Stimulated activated CD4-positive, alpha-beta T cell treated with anti-CD3 and anti-CD28 coated beads, Interleukin-2, amount 100 ng/mL, for 24 hours (primary cell): ENCODE measurements at regions not wholly inside any gene's neighbourhood (a gene's known extent, or its start where the extent isn't known, plus 50 kb on each side); places are given as distances from the start of the nearest gene placed in this dataset.

Experiments used
- DNase-seq, 2 donors: peaks; one replicate each; pipeline ENCODE4 v3.0.0-alpha.2; 2020

DNA sequence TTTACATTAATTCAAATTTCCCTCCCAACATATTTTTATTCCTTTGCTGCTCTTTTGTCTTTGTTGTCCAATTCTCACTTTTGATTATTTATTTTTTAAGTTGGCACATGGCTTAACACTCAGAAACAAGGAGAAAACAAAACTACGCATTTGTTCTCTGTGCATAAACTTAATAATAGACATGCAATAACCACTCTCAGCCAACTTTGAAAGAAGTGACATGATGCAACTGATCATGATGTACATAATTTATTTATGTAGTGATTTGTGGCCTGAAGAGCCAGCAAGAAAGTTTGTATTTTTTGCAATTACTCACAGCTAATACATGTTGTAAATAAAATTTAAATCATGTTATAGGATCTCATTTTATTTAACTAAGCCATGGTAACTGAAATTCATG is 942.8 kb upstream of the PIK3C3 start:
- DNase-seq: no peak

GRCh38 chr18:41009926-41010325 is 945.1 kb upstream of the PIK3C3 start:
- DNase-seq: no peak

GRCh38 chr18:41004324-41004723 is 950.7 kb upstream of the PIK3C3 start:
- no peak for DNase-seq

DNA sequence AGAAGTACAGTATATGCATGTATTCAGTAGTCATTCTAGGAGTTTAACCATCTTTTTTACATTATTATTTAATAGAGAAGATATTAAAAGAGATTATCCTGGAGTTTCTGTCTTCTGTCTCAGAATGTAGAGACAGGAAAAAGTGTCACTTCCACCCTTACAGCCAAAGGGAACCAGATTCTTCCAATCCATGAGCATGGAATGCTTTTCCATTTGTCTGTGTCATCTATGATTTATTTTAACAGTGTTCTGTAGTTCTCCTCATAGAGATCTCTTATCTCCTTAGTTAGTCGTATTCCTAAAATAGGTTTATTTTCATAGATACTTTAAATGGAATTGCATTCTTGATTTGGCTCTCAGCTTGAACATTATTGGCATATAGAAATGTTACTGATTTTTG is 959.5 kb upstream of the PIK3C3 start:
- no peak for DNase-seq

DNA sequence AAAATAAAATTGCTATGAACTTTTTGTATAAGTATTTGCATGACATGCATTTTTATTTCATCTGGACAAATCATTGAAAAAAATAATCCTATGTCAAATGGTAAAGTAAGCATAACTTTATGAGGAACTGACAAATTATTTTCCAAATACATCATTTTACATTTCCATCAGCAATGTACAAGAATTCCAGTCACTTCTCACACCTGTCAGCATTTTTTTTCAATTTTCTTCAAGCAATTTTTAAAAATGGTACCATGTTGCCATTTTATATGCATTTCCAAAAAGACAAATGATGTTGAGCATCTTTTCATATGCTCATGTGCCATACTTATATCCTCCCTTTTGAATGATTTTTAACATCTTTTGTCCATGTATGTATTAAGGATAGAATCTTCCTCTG is 961.7 kb upstream of the PIK3C3 start:
- no peak for DNase-seq

DNA sequence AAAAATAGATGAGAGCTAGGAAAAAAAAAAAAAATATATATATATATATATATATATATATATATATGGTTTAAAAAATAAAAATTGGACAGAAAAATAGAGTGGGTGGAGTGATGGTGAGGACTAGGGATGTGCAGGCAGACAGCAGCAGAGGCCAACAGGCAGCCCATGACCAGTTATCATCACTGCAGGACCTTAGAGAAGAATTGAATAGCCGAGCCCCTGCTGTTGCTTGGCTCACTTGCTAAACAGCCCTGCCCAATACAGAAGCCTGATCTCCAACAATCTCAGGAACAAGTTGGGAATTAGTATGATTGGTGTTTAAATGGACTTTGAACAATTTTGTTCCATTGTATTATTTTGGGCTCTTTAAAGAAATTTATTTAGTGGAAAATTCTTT is 967.5 kb upstream of the PIK3C3 start:
- no peak for DNase-seq

DNA sequence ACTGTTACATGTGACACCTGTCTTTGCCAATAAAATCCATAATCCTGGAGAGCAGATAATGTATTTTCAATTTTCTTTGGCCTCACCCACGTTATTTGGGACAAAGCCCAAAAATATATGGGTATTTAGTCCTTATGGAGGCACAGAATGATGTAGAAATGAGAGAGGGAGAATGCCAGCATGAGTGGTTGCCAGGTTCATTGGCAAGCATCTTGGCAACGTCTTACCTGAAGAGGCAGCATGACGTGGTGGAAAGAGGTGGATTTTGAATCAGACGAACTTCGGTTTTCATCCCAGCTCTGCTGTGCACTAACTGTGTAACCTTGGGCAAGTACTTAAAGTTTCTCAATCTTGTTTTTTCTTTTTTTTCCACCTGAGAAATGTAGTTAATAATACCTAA is 969.6 kb upstream of the PIK3C3 start:
- DNase-seq: no peak

DNA sequence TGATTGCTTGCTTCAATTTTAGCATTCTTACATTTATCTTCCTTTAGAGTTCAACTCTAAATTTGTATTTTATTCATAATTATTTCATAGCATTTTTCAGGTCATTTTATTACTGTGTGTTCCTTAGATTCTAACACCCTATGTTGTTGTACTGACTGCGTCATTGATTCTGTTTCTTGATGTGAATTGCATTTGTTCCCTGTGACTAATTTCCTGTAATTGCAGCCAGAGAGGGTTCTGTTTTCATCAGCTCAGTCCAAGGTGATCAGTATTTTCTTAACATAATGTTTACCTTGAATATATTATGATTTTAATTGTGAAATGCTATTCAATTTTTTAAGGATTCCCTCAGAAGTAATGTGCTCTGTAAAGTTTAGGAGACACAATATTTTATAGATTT is 970.2 kb upstream of the PIK3C3 start:
- no peak for DNase-seq

- no peak for DNase-seq
Observed at GRCh38 chr18:40983835-40984234, 971.2 kb upstream of the PIK3C3 start.

DNA sequence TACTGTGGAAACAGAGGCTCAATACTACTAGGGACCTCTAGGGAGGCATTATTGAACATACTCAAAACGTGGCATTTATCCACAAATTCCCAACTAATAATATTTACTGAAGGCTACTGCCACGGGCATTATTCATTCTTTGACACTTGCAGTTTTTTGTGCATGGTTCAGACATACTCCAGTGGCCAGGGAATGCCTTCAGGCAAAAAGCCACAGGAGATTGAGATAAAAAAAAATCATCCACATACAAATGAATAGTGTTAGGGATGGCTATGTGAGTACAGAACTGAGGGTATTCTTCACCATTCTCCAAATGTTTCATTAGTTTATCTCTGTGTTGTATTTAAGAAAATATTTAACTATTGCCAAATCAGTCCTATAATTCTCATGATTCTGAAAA is 974.9 kb upstream of the PIK3C3 start:
- no peak for DNase-seq

DNA sequence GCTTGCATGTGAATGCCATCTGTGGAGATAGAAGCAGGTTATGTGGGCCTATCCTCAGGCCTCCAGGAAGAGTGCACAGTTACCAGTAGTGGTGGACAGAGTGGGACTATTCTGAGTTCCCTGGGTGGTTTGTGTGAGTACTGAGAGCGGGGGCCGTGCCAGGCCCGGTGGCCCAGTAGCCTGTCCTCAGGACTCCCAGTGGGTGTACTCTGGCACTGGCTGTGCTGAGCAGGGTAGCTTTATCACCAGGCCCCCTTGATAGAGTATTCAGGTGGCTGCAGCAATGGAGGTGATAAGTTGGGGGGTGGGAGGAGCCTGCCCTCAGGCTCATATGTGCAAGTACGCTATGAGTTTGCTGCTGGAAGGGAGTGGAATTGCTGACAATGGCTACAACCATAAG is 979.0 kb upstream of the PIK3C3 start:
- no peak for DNase-seq

GRCh38 chr18:40974448-40974847 is 980.6 kb upstream of the PIK3C3 start:
- DNase-seq: no peak

GRCh38 chr18:40962784-40963183 is 992.2 kb upstream of the PIK3C3 start:
- DNase-seq: no peak

- no peak for DNase-seq
Observed at GRCh38 chr18:40957533-40958070, 997.4 kb upstream of the PIK3C3 start.

GRCh38 chr18:40956213-40956612 is 998.8 kb upstream of the PIK3C3 start:
- no peak for DNase-seq

- no peak for DNase-seq
Observed at GRCh38 chr18:40955351-40955750, 999.7 kb upstream of the PIK3C3 start.

DNA sequence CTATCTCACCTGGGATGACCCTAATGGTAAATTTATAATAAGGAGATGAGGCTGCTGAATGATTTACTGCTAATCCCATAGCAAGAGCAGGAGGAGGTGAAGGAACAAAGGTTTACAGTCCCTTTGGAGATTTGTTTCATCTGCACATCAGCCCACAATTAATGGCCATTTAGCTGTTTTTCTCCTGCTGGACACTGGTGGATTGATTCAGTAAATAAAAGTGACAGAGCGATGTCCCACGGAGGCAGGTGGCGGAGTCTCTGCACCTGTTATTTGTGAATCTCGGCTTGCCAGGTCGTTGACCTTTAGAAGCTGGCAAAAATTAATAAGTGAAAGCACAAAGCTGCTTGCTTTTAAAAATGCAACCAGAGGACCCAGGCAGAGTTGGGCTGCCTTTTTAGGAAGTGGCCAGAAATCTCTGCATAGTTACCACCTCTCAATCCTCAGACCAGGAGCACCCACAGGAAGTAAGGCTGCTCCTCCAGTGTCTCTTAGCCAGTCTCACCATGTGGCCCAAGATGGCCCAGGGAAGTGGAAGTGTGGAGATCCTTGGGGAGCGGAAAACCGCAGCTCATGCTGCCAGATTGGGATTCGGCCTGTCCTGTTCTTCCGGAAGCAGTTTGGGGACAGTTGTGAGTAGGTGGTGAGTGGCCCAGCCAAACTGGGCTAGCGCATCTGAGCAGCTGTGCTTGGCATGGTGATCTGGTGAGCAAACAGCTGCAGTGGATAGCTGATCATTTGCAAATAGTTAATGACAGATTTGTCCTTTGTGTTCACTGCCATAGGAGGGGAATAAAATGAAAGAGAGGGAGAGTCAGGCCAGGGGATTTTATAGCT is 1005.7 kb upstream of the PIK3C3 start:
- no peak for DNase-seq

DNA sequence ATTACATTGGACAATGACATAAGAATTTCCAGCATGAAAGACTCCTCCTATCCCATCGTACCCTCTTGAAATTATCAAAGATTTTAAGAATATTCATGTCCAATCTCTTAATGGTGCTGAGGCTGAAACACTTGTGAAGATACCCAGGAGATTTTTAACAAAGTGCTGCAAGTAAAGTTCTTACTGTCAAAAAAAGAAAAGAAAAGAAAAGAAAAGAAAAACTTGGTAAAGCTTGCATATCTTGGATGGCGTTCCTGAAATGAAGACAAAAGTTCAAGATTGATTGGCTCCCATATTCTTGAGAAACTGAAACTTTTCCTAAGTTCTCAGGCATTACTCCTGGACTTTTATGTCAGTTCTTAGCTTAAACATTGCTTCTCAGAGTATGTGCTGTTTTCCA is 1010.5 kb upstream of the PIK3C3 start:
- DNase-seq: no peak

GRCh38 chr18:40939656-40940515 is 1015.1 kb upstream of the PIK3C3 start:
- no peak for DNase-seq

GRCh38 chr18:40938615-40939014 is 1016.4 kb upstream of the PIK3C3 start:
- no peak for DNase-seq

DNA sequence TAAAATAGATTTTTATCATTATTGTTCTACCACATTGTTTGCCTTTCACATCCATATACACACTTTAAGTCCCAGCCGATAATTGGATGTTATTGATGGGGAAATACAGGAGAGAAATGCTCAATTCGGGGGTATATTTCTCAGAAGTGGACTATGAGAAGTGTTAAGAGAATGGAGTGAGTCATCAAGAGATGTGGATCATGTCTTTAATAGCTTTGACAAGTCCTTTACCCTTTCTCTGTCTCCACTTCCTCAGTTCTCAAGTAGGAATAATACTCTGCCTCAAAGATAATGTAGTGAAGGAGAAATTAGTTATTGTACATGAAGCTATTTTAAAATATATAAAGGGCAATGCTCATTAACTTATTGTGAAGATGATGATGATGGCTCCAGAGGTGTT is 1017.6 kb upstream of the PIK3C3 start:
- DNase-seq: no peak

DNA sequence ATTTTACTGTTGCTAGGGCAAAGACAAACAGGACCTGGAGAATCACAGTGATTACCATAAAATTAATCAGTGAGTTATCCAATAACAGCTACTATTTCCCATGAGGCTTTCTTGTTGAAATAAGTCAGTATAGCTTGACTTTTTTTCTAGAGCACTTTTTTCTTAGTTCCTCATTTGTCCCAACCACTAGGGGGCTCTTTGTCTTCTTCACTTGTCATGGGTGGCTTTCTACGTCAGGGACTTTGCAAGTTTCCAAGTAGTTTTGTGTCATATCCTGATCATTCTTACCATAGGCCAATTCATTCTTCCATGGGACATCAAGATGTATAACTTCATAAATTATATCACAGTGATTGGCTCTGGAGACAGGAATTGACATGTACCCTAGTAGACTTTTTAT is 1019.6 kb upstream of the PIK3C3 start:
- no peak for DNase-seq

- DNase-seq: no peak
Observed at GRCh38 chr18:40932862-40933261, 1022.2 kb upstream of the PIK3C3 start.
